MM.1S (cell line): ENCODE measurements at regions not wholly inside any gene's neighbourhood (a gene's known extent, or its start where the extent isn't known, plus 50 kb on each side); places are given as distances from the start of the nearest gene placed in this dataset.

Source experiments
- CTCF ChIP-seq: fragments of 300-600 bp; sonication (generic); IDR thresholded peaks from 2 replicates; pipeline ENCODE4 v1.5.1; 2016; ENCODE audit warnings: antibody characterized with exemption, low read length, mixed read lengths
- EZH2 ChIP-seq: fragments of 300-600 bp; sonication (generic); optimal IDR thresholded peaks from 2 replicates; pipeline ENCODE3; 2017; ENCODE audit warnings: low read depth, mild to moderate bottlenecking, antibody characterized with exemption, low read length, mixed read lengths
- EZH2phosphoT487 ChIP-seq: fragments of 300-600 bp; sonication (generic); IDR thresholded peaks from 2 replicates; pipeline ENCODE4 v1.6.1; 2018; ENCODE audit warnings: antibody characterized with exemption, low read length

GRCh38 chr6:76790881-76791280 lies 672.4 kb downstream of the HTR1B start:
- TF ChIP-seq EZH2 (no peak), CTCF (no peak), EZH2phosphoT487 (no peak)
